HepG2 (cell line): ENCODE measurements at regions not wholly inside any gene's neighbourhood (a gene's known extent, or its start where the extent isn't known, plus 50 kb on each side); places are given as distances from the start of the nearest gene placed in this dataset.

Experiments
- CTCF ChIP-seq: sonication (generic); formaldehyde crosslinking; IDR thresholded peaks from 2 replicates; pipeline ENCODE4 v1.5.0; 2020; ENCODE audit warnings: mild to moderate bottlenecking, missing genetic modification reagents, moderate library complexity
- EHMT2 ChIP-seq: fragments of 200-600 bp; sonication (generic); IDR thresholded peaks from 2 replicates; pipeline ENCODE4 v1.7.0; 2017; ENCODE audit warnings: antibody characterized with exemption, low read depth, low read length, borderline replicate concordance
- HNRNPH1 ChIP-seq: fragments of 200-400 bp; formaldehyde crosslinking; optimal IDR thresholded peaks from 2 replicates; pipeline ENCODE3; 2017; ENCODE audit warnings: mild to moderate bottlenecking, low read depth, low read length
- RBAK ChIP-seq: sonication (generic); formaldehyde crosslinking; IDR thresholded peaks from 2 replicates; pipeline ENCODE4 v1.5.1; 2020; ENCODE audit warnings: mild to moderate bottlenecking, missing genetic modification reagents
- SAP130 ChIP-seq: IDR thresholded peaks from 2 replicates; pipeline ENCODE4 v1.6.1; 2016; ENCODE audit warnings: low read depth
- ZBTB39 ChIP-seq: sonication (generic); formaldehyde crosslinking; IDR thresholded peaks from 2 replicates; pipeline ENCODE4 v1.5.0; 2020; ENCODE audit warnings: missing genetic modification reagents
- ZNF512 ChIP-seq: sonication (generic); formaldehyde crosslinking; IDR thresholded peaks from 2 replicates; pipeline ENCODE4 v1.4.0; 2020; ENCODE audit warnings: mild to moderate bottlenecking, missing genetic modification reagents

GRCh38 chr4:104064646-104065577, 345.1 kb upstream of the TACR3 start (continued):
- TF ChIP-seq ZBTB39 (CRISPR knock-in tag) (no peak), SAP130 (CRISPR knock-in tag) (no peak), HNRNPH1 (no peak), EHMT2 (no peak), CTCF (peak; percentile 69), ZNF512 (CRISPR knock-in tag) (no peak), RBAK (no peak)
